ENCODE measurements at regions not wholly inside any gene's neighbourhood (a gene's known extent, or its start where the extent isn't known, plus 50 kb on each side); places are given as distances from the start of the nearest gene placed in this dataset.

GRCh38 chr4:116015549-116015948 lies 902.1 kb upstream of the NDST4 start:
- Histone ChIP-seq H3K4me2 (ENCODE audit: extremely low read depth, insufficient read depth, low read length) (no peak overlapping the region), H4K20me1 (ENCODE audit: control insufficient read depth, extremely low read depth, insufficient read depth, low read length) (no peaks in the 10 kb centered on the region), H3K27ac (ENCODE audit: insufficient read depth, low read length) (no peak overlapping the region), H3K9me3 (ENCODE audit: control insufficient read depth, insufficient read depth, low read depth, low read length) (no peaks in the 10 kb centered on the region), H3K4me3 (replicated peaks in 1 of 4; ENCODE audit: control extremely low read depth in 1 of 4, insufficient read depth in 1 of 4, low read depth in 3 of 4, low read length in 4 of 4) (no peak overlapping the region), H3K27me3 (ENCODE audit: control insufficient read depth, insufficient read depth, low read length) (no peaks in the 10 kb centered on the region), H3K4me1 (ENCODE audit: control insufficient read depth, extremely low read depth, insufficient read depth, low read length) (no peaks in the 10 kb centered on the region), H2AFZ (ENCODE audit: low read length) (no peak overlapping the region), H3K36me3 (ENCODE audit: control insufficient read depth, insufficient read depth, low read length) (no peaks in the 10 kb centered on the region), H3K79me2 (ENCODE audit: control insufficient read depth, insufficient read depth, low read length) (no peaks in the 10 kb centered on the region), H3K9ac (ENCODE audit: insufficient read depth, low read length) (no peak overlapping the region)
- no peak for TF ChIP-seq CTCF (conservative IDR thresholded peaks at IDR 0.05 in 1 of 2, IDR thresholded peaks at IDR 0.05 in 1 of 2; ENCODE audit: low read depth in 1 of 2, low read length in 2 of 2)
- no peak for TF ChIP-seq EZH2 (IDR thresholded peaks at IDR 0.05; ENCODE audit: low read length, missing control alignments)
- DNase-seq (ENCODE audit: low read depth in 2 of 2): no peak

GRCh38 chr4:116015062-116015461 lies 901.6 kb upstream of the NDST4 start:
- Histone ChIP-seq H3K27me3 (ENCODE audit: control insufficient read depth, insufficient read depth, low read length) (no peaks in the 10 kb centered on the region), H3K9me3 (ENCODE audit: control insufficient read depth, insufficient read depth, low read depth, low read length) (no peaks in the 10 kb centered on the region), H3K4me1 (ENCODE audit: control insufficient read depth, extremely low read depth, insufficient read depth, low read length) (no peaks in the 10 kb centered on the region), H3K4me3 (replicated peaks in 1 of 4; ENCODE audit: control extremely low read depth in 1 of 4, insufficient read depth in 1 of 4, low read depth in 3 of 4, low read length in 4 of 4) (no peak overlapping the region), H3K4me2 (ENCODE audit: extremely low read depth, insufficient read depth, low read length) (no peak overlapping the region), H3K9ac (ENCODE audit: insufficient read depth, low read length) (no peak overlapping the region), H2AFZ (ENCODE audit: low read length) (no peak overlapping the region), H4K20me1 (ENCODE audit: control insufficient read depth, extremely low read depth, insufficient read depth, low read length) (no peaks in the 10 kb centered on the region), H3K27ac (ENCODE audit: insufficient read depth, low read length) (no peak overlapping the region), H3K36me3 (ENCODE audit: control insufficient read depth, insufficient read depth, low read length) (no peaks in the 10 kb centered on the region), H3K79me2 (ENCODE audit: control insufficient read depth, insufficient read depth, low read length) (no peaks in the 10 kb centered on the region)
- TF ChIP-seq EZH2 (IDR thresholded peaks at IDR 0.05; ENCODE audit: low read length, missing control alignments) (no peak), CTCF (conservative IDR thresholded peaks at IDR 0.05 in 1 of 2, IDR thresholded peaks at IDR 0.05 in 1 of 2; ENCODE audit: low read depth in 1 of 2, low read length in 2 of 2) (no peak)
- DNase-seq (ENCODE audit: low read depth in 2 of 2): no peak

- H3K4me1 ChIP-seq (ENCODE audit: control insufficient read depth, extremely low read depth, insufficient read depth, low read length): no peaks in the 10 kb centered on the region
Measured at GRCh38 chr4:116010923-116011322, 897.5 kb upstream of the NDST4 start.

More at GRCh38 chr4:116010923-116011322, 897.5 kb upstream of the NDST4 start:
- H4K20me1 ChIP-seq (ENCODE audit: control insufficient read depth, extremely low read depth, insufficient read depth, low read length): no peaks in the 10 kb centered on the region
- no peaks in the 10 kb centered on the region for H3K9me3 ChIP-seq (ENCODE audit: control insufficient read depth, insufficient read depth, low read depth, low read length)
- H3K27ac ChIP-seq (ENCODE audit: insufficient read depth, low read length): no peak overlapping the region
- no peaks in the 10 kb centered on the region for H3K27me3 ChIP-seq (ENCODE audit: control insufficient read depth, insufficient read depth, low read length)
- no peaks in the 10 kb centered on the region for H3K36me3 ChIP-seq (ENCODE audit: control insufficient read depth, insufficient read depth, low read length)
- no peak overlapping the region for H3K4me3 ChIP-seq (replicated peaks in 1 of 4; ENCODE audit: control extremely low read depth in 1 of 4, insufficient read depth in 1 of 4, low read depth in 3 of 4, low read length in 4 of 4)
- no peak overlapping the region for H2AFZ ChIP-seq (ENCODE audit: low read length)
- H3K4me2 ChIP-seq (ENCODE audit: extremely low read depth, insufficient read depth, low read length): no peak overlapping the region
- DNase-seq (ENCODE audit: low read depth in 2 of 2): no peak
- TF ChIP-seq CTCF (conservative IDR thresholded peaks at IDR 0.05 in 1 of 2, IDR thresholded peaks at IDR 0.05 in 1 of 2; ENCODE audit: low read depth in 1 of 2, low read length in 2 of 2) (no peak), EZH2 (IDR thresholded peaks at IDR 0.05; ENCODE audit: low read length, missing control alignments) (no peak)
- no peaks in the 10 kb centered on the region for H3K79me2 ChIP-seq (ENCODE audit: control insufficient read depth, insufficient read depth, low read length)
- no peak overlapping the region for H3K9ac ChIP-seq (ENCODE audit: insufficient read depth, low read length)
